Heart left ventricle (tissue), 13 donors: ENCODE measurements at regions not wholly inside any gene's neighbourhood (a gene's known extent, or its start where the extent isn't known, plus 50 kb on each side); places are given as distances from the start of the nearest gene placed in this dataset.

Experiments
- CTCF ChIP-seq, 12 donors: fragments of 200-600 bp; sonication (generic) in 4 of 12; IDR thresholded peaks; one replicate each; pipeline versions ENCODE4 v1.5.0 to v1.8.0; 2018 to 2022; ENCODE audit warnings: antibody characterized with exemption in 12 of 12, mild to moderate bottlenecking in 5 of 12
- POLR2A ChIP-seq, 2 donors: fragments of 450-650 bp; IDR thresholded peaks; one replicate each; pipeline ENCODE4 v1.6.1; 2017; ENCODE audit warnings: antibody characterized with exemption in 2 of 2, mild to moderate bottlenecking in 2 of 2, moderate library complexity in 2 of 2
- donor health status: ischemic (EF 13 %, LVEDD 7.1; RV severe dilation, severe dysfunction).
- donor health status: DM: no; HTN: yes; CAD: no.
- donor health status: DM: no; HTN: no; CAD: no.
- donor health status: ischemic (EF 25% LVEDD 6.9; RV normal size, moderate dysfunction).
- donor health status: ischemic (EF 25% LVEDD 5.7; RV mildly dilated, moderate dysfunction).
- donor health status: ischemic (EF 35%, LVEDD 5.7; RV mildly dilated, moderate dysfunction).
- donor health status: nonischemic (EF 11% LVEDD 7.7; RV severe dilation, severe dysfunction).
- donor health status: DM: yes; HTN: yes; CAD: no.
- donor health status: PGD.
- donor health status: ischemic (EF 29% LVEDD 5.4; RV normal size, mild dysfunction).
- donor health status: nonischemic (EF 23%, LVEDD 6.1; RV moderate dilation, normal function).

GRCh38 chr5:112068593-112068992, 311.6 kb upstream of the NREP start:
- no peak for TF ChIP-seq CTCF (IDR thresholded peaks at IDR 0.05)
- no peak for TF ChIP-seq POLR2A (IDR thresholded peaks at IDR 0.05)
